Loucy (cell line): ENCODE measurements at regions not wholly inside any gene's neighbourhood (a gene's known extent, or its start where the extent isn't known, plus 50 kb on each side); places are given as distances from the start of the nearest gene placed in this dataset.

Experiments
- CTCF ChIP-seq: fragments of 200-600 bp; sonication (generic); conservative IDR thresholded peaks from 2 replicates; pipeline ENCODE4 v1.5.1; 2014; ENCODE audit warnings: mild to moderate bottlenecking, antibody characterized with exemption, low read length
- EZH2phosphoT487 ChIP-seq: fragments of 200-600 bp; IDR thresholded peaks from 2 replicates; pipeline ENCODE4 v1.6.1; 2018; ENCODE audit warnings: antibody characterized with exemption, mild to moderate bottlenecking, moderate library complexity, borderline replicate concordance

DNA sequence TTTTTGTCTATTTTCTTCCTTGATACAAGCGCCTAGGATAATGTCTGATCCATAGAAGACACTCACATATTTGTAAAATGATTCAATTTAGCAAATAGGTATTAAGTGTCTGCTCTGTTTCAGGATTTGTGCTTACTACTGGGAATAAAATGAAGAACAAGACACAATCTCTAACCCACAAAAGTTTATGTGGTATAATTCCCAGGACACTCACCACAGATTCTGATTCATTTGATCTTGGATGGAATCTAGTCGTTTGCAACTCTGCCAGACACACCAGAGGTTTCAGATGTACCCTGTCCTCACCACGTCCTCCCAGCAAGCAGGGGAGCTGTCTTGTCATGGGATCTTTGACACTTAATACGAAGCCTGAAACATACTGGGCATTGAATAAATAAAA, 208.3 kb downstream of the LRIG3 start:
- TF ChIP-seq CTCF, result no peak
- TF ChIP-seq EZH2phosphoT487, result no peak
